ENCODE measurements at regions not wholly inside any gene's neighbourhood (a gene's known extent, or its start where the extent isn't known, plus 50 kb on each side); places are given as distances from the start of the nearest gene placed in this dataset.

DNA sequence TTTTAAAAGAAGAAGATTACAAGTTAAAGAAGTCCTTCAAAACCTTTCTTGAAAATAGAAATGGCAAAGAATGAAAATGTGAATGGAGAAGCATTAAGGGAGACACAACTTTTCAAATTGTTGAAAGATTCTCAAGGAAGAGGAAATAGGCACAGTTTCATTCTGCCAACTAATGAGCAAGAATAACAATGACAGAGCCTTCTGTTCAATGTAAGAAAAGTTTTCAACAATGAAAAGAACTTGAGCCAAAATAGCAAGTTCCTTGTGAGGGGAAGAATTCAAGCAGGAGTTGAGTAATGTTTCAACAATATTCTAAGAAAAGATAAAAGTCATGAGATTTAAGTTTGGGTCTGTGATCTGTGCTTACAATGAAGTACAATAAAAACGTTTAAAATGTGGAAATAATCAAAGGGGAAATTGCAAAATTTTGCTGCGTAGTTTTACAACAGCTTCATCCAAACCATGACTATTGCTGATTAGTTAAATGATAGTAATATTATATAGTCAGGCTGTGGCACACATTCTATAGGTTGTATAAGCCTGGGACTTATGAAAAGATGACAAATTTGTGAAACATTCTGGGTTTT is 122.6 kb downstream of the METTL4 start:
- peaks cover 0 to 1% of the 10 kb centered on the region in 2 donors for H3K9me3 ChIP-seq (replicated peaks in 1 of 2; ENCODE audit: control insufficient read depth in 2 of 2, insufficient read depth in 1 of 2, low read depth in 1 of 2, low read length in 2 of 2)
- H3K4me3 ChIP-seq (ENCODE audit: low read length in 2 of 2) = no peak overlapping the region
- H3K27ac ChIP-seq (replicated peaks; ENCODE audit: low read length) = no peak overlapping the region
- H3K18ac ChIP-seq (ENCODE audit: low read length) = no peak overlapping the region
- no peak overlapping the region for H2BK15ac ChIP-seq (ENCODE audit: low read length)
- H2AFZ ChIP-seq (ENCODE audit: low read length) = no peak overlapping the region
- no peaks in the 10 kb centered on the region for H3K36me3 ChIP-seq (replicated peaks in 1 of 2; ENCODE audit: control insufficient read depth in 2 of 2, insufficient read depth in 2 of 2, low read length in 2 of 2)
- no peak overlapping the region for H3K4me2 ChIP-seq (ENCODE audit: insufficient read depth, low read length, poor library complexity, severe bottlenecking)
- no peak overlapping the region for H3K4ac ChIP-seq (ENCODE audit: low read length)
- no peaks in the 10 kb centered on the region for H3K79me1 ChIP-seq (ENCODE audit: low read depth, low read length)
- no peak overlapping the region for H2AK5ac ChIP-seq (ENCODE audit: low read depth, low read length)
- no peaks in the 10 kb centered on the region for H3K4me1 ChIP-seq (ENCODE audit: control insufficient read depth in 2 of 2, insufficient read depth in 1 of 2, low read depth in 1 of 2, low read length in 2 of 2)
- H3K23ac ChIP-seq (ENCODE audit: low read depth, low read length, poor library complexity) = no peak overlapping the region
- H4K91ac ChIP-seq (ENCODE audit: low read depth, low read length, poor library complexity) = no peak overlapping the region
- no peak for DNase-seq (ENCODE audit: low spot score)
- H4K8ac ChIP-seq (ENCODE audit: low read depth, low read length) = no peak overlapping the region
- no peak overlapping the region for H3K9ac ChIP-seq (ENCODE audit: low read depth, low read length, poor library complexity)
- H3K14ac ChIP-seq (ENCODE audit: low read length) = no peak overlapping the region
- no CpG with 5 or more reads among the region's 2 CpGs for WGBS, 2 donors (ENCODE audit: extremely low coverage in 2 of 2, insufficient read length in 2 of 2, insufficient replicate concordance in 1 of 2)
- no peaks in the 10 kb centered on the region for H3K27me3 ChIP-seq (ENCODE audit: control insufficient read depth in 3 of 3, insufficient read depth in 3 of 3, low read depth in 1 of 3, low read length in 3 of 3)
- H2BK5ac ChIP-seq (ENCODE audit: low read length) = no peak overlapping the region
- no peak overlapping the region for H2BK120ac ChIP-seq (ENCODE audit: low read depth, low read length)
- no peak overlapping the region for H2BK12ac ChIP-seq (ENCODE audit: low read length)

GRCh38 chr18:2451556-2451955 is 119.7 kb downstream of the METTL4 start:
- Histone ChIP-seq H3K4me2 (ENCODE audit: insufficient read depth, low read length, poor library complexity, severe bottlenecking) (no peak overlapping the region), H3K18ac (ENCODE audit: low read length) (no peak overlapping the region), H3K14ac (ENCODE audit: low read length) (no peak overlapping the region), H3K4ac (ENCODE audit: low read length) (no peak overlapping the region), H2AFZ (ENCODE audit: low read length) (no peak overlapping the region), H3K9ac (ENCODE audit: low read depth, low read length, poor library complexity) (no peak overlapping the region), H3K23ac (ENCODE audit: low read depth, low read length, poor library complexity) (no peak overlapping the region), H2BK12ac (ENCODE audit: low read length) (no peak overlapping the region), H2BK15ac (ENCODE audit: low read length) (no peak overlapping the region), H3K4me1 (ENCODE audit: control insufficient read depth in 2 of 2, insufficient read depth in 1 of 2, low read depth in 1 of 2, low read length in 2 of 2) (no peaks in the 10 kb centered on the region), H3K27ac (replicated peaks; ENCODE audit: low read length) (no peak overlapping the region), H4K91ac (ENCODE audit: low read depth, low read length, poor library complexity) (no peak overlapping the region), H3K4me3 (ENCODE audit: low read length in 2 of 2) (no peak overlapping the region), H3K27me3 (ENCODE audit: control insufficient read depth in 3 of 3, insufficient read depth in 3 of 3, low read depth in 1 of 3, low read length in 3 of 3) (no peaks in the 10 kb centered on the region), H3K9me3 (replicated peaks in 1 of 2; ENCODE audit: control insufficient read depth in 2 of 2, insufficient read depth in 1 of 2, low read depth in 1 of 2, low read length in 2 of 2) (peaks cover 0 to 1% of the 10 kb centered on the region in 2 donors), H2BK120ac (ENCODE audit: low read depth, low read length) (no peak overlapping the region), H3K79me1 (ENCODE audit: low read depth, low read length) (no peaks in the 10 kb centered on the region), H3K36me3 (replicated peaks in 1 of 2; ENCODE audit: control insufficient read depth in 2 of 2, insufficient read depth in 2 of 2, low read length in 2 of 2) (no peaks in the 10 kb centered on the region), H2AK5ac (ENCODE audit: low read depth, low read length) (no peak overlapping the region), H2BK5ac (ENCODE audit: low read length) (no peak overlapping the region), H4K8ac (ENCODE audit: low read depth, low read length) (no peak overlapping the region)
- DNase-seq (ENCODE audit: low spot score) = no peak
- WGBS, 2 donors (ENCODE audit: extremely low coverage in 2 of 2, insufficient read length in 2 of 2, insufficient replicate concordance in 1 of 2) = no CpG with 5 or more reads among the region's 1 CpG

- no peak overlapping the region for H3K4ac ChIP-seq (ENCODE audit: low read length)
- H3K27ac ChIP-seq (replicated peaks; ENCODE audit: low read length) = no peak overlapping the region
- H3K4me2 ChIP-seq (ENCODE audit: insufficient read depth, low read length, poor library complexity, severe bottlenecking) = no peak overlapping the region
- H2BK120ac ChIP-seq (ENCODE audit: low read depth, low read length) = no peak overlapping the region
- H3K4me3 ChIP-seq (ENCODE audit: low read length in 2 of 2) = no peak overlapping the region
- peaks cover 0 to 3% of the 10 kb centered on the region in 2 donors for H3K9me3 ChIP-seq (replicated peaks in 1 of 2; ENCODE audit: control insufficient read depth in 2 of 2, insufficient read depth in 1 of 2, low read depth in 1 of 2, low read length in 2 of 2)
- no peak overlapping the region for H3K14ac ChIP-seq (ENCODE audit: low read length)
- H3K36me3 ChIP-seq (replicated peaks in 1 of 2; ENCODE audit: control insufficient read depth in 2 of 2, insufficient read depth in 2 of 2, low read length in 2 of 2) = no peaks in the 10 kb centered on the region
- H4K91ac ChIP-seq (ENCODE audit: low read depth, low read length, poor library complexity) = no peak overlapping the region
- no peak overlapping the region for H2BK15ac ChIP-seq (ENCODE audit: low read length)
- no peak overlapping the region for H2AFZ ChIP-seq (ENCODE audit: low read length)
- no peaks in the 10 kb centered on the region for H3K27me3 ChIP-seq (ENCODE audit: control insufficient read depth in 3 of 3, insufficient read depth in 3 of 3, low read depth in 1 of 3, low read length in 3 of 3)
- H4K8ac ChIP-seq (ENCODE audit: low read depth, low read length) = peak overlapping the region; percentile 65
- H2AK5ac ChIP-seq (ENCODE audit: low read depth, low read length) = no peak overlapping the region
- H3K4me1 ChIP-seq (ENCODE audit: control insufficient read depth in 2 of 2, insufficient read depth in 1 of 2, low read depth in 1 of 2, low read length in 2 of 2) = peaks cover 0 to 1% of the 10 kb centered on the region in 2 donors
- H2BK12ac ChIP-seq (ENCODE audit: low read length) = no peak overlapping the region
- DNase-seq (ENCODE audit: low spot score) = no peak
- H2BK5ac ChIP-seq (ENCODE audit: low read length) = no peak overlapping the region
- H3K79me1 ChIP-seq (ENCODE audit: low read depth, low read length) = no peaks in the 10 kb centered on the region
- H3K23ac ChIP-seq (ENCODE audit: low read depth, low read length, poor library complexity) = no peak overlapping the region
- no peak overlapping the region for H3K9ac ChIP-seq (ENCODE audit: low read depth, low read length, poor library complexity)
- H3K18ac ChIP-seq (ENCODE audit: low read length) = no peak overlapping the region
- no CpG with 5 or more reads among the region's 2 CpGs for WGBS, 2 donors (ENCODE audit: extremely low coverage in 2 of 2, insufficient read length in 2 of 2, insufficient replicate concordance in 1 of 2)
These were observed 111.4 kb downstream of the METTL4 start for GRCh38 chr18:2459886-2460285.

DNA sequence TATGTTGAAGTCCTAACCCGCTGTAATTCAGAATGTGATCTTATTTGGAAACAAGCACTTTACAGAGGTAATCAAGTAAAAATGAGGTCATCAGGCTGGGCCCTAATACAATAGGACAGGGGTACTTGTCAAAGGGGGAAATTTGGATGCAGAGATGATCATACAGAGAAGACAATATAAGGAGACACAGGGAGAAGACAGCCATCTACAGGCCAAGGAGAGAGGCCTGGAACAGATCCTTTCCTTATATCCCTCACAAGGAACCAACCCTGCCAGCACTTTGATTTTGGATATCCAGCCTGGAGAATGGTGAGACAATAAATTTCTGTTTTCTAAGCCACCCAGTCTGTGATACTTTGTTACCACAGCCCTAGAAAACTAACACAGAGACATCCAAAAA is 104.3 kb downstream of the METTL4 start:
- no CpG with 5 or more reads among the region's 1 CpG for WGBS, 2 donors (ENCODE audit: extremely low coverage in 2 of 2, insufficient read length in 2 of 2, insufficient replicate concordance in 1 of 2)
- no peak overlapping the region for H3K9ac ChIP-seq (ENCODE audit: low read depth, low read length, poor library complexity)

More for the DNA sequence above, 104.3 kb downstream of the METTL4 start:
- H3K27ac ChIP-seq (replicated peaks; ENCODE audit: low read length) = no peak overlapping the region
- H3K18ac ChIP-seq (ENCODE audit: low read length) = no peak overlapping the region
- H2BK5ac ChIP-seq (ENCODE audit: low read length) = no peak overlapping the region
- H3K36me3 ChIP-seq (replicated peaks in 1 of 2; ENCODE audit: control insufficient read depth in 2 of 2, insufficient read depth in 2 of 2, low read length in 2 of 2) = no peaks in the 10 kb centered on the region
- H4K8ac ChIP-seq (ENCODE audit: low read depth, low read length) = no peak overlapping the region
- H2BK120ac ChIP-seq (ENCODE audit: low read depth, low read length) = no peak overlapping the region
- no peak overlapping the region for H3K4me3 ChIP-seq (ENCODE audit: low read length in 2 of 2)
- H3K4ac ChIP-seq (ENCODE audit: low read length) = no peak overlapping the region
- H2BK15ac ChIP-seq (ENCODE audit: low read length) = no peak overlapping the region
- no peak overlapping the region for H2BK12ac ChIP-seq (ENCODE audit: low read length)
- no peak for DNase-seq (ENCODE audit: low spot score)
- H3K9me3 ChIP-seq (replicated peaks in 1 of 2; ENCODE audit: control insufficient read depth in 2 of 2, insufficient read depth in 1 of 2, low read depth in 1 of 2, low read length in 2 of 2) = no peaks in the 10 kb centered on the region
- peaks cover 0 to 1% of the 10 kb centered on the region in 2 donors for H3K4me1 ChIP-seq (ENCODE audit: control insufficient read depth in 2 of 2, insufficient read depth in 1 of 2, low read depth in 1 of 2, low read length in 2 of 2)
- H3K27me3 ChIP-seq (ENCODE audit: control insufficient read depth in 3 of 3, insufficient read depth in 3 of 3, low read depth in 1 of 3, low read length in 3 of 3) = no peaks in the 10 kb centered on the region
- no peak overlapping the region for H2AK5ac ChIP-seq (ENCODE audit: low read depth, low read length)
- H2AFZ ChIP-seq (ENCODE audit: low read length) = no peak overlapping the region
- H3K79me1 ChIP-seq (ENCODE audit: low read depth, low read length) = no peaks in the 10 kb centered on the region
- no peak overlapping the region for H4K91ac ChIP-seq (ENCODE audit: low read depth, low read length, poor library complexity)
- no peak overlapping the region for H3K4me2 ChIP-seq (ENCODE audit: insufficient read depth, low read length, poor library complexity, severe bottlenecking)
- no peak overlapping the region for H3K14ac ChIP-seq (ENCODE audit: low read length)
- H3K23ac ChIP-seq (ENCODE audit: low read depth, low read length, poor library complexity) = no peak overlapping the region
